ENCODE measurements at regions not wholly inside any gene's neighbourhood (a gene's known extent, or its start where the extent isn't known, plus 50 kb on each side); places are given as distances from the start of the nearest gene placed in this dataset.

- TF ChIP-seq, protein P1, sequence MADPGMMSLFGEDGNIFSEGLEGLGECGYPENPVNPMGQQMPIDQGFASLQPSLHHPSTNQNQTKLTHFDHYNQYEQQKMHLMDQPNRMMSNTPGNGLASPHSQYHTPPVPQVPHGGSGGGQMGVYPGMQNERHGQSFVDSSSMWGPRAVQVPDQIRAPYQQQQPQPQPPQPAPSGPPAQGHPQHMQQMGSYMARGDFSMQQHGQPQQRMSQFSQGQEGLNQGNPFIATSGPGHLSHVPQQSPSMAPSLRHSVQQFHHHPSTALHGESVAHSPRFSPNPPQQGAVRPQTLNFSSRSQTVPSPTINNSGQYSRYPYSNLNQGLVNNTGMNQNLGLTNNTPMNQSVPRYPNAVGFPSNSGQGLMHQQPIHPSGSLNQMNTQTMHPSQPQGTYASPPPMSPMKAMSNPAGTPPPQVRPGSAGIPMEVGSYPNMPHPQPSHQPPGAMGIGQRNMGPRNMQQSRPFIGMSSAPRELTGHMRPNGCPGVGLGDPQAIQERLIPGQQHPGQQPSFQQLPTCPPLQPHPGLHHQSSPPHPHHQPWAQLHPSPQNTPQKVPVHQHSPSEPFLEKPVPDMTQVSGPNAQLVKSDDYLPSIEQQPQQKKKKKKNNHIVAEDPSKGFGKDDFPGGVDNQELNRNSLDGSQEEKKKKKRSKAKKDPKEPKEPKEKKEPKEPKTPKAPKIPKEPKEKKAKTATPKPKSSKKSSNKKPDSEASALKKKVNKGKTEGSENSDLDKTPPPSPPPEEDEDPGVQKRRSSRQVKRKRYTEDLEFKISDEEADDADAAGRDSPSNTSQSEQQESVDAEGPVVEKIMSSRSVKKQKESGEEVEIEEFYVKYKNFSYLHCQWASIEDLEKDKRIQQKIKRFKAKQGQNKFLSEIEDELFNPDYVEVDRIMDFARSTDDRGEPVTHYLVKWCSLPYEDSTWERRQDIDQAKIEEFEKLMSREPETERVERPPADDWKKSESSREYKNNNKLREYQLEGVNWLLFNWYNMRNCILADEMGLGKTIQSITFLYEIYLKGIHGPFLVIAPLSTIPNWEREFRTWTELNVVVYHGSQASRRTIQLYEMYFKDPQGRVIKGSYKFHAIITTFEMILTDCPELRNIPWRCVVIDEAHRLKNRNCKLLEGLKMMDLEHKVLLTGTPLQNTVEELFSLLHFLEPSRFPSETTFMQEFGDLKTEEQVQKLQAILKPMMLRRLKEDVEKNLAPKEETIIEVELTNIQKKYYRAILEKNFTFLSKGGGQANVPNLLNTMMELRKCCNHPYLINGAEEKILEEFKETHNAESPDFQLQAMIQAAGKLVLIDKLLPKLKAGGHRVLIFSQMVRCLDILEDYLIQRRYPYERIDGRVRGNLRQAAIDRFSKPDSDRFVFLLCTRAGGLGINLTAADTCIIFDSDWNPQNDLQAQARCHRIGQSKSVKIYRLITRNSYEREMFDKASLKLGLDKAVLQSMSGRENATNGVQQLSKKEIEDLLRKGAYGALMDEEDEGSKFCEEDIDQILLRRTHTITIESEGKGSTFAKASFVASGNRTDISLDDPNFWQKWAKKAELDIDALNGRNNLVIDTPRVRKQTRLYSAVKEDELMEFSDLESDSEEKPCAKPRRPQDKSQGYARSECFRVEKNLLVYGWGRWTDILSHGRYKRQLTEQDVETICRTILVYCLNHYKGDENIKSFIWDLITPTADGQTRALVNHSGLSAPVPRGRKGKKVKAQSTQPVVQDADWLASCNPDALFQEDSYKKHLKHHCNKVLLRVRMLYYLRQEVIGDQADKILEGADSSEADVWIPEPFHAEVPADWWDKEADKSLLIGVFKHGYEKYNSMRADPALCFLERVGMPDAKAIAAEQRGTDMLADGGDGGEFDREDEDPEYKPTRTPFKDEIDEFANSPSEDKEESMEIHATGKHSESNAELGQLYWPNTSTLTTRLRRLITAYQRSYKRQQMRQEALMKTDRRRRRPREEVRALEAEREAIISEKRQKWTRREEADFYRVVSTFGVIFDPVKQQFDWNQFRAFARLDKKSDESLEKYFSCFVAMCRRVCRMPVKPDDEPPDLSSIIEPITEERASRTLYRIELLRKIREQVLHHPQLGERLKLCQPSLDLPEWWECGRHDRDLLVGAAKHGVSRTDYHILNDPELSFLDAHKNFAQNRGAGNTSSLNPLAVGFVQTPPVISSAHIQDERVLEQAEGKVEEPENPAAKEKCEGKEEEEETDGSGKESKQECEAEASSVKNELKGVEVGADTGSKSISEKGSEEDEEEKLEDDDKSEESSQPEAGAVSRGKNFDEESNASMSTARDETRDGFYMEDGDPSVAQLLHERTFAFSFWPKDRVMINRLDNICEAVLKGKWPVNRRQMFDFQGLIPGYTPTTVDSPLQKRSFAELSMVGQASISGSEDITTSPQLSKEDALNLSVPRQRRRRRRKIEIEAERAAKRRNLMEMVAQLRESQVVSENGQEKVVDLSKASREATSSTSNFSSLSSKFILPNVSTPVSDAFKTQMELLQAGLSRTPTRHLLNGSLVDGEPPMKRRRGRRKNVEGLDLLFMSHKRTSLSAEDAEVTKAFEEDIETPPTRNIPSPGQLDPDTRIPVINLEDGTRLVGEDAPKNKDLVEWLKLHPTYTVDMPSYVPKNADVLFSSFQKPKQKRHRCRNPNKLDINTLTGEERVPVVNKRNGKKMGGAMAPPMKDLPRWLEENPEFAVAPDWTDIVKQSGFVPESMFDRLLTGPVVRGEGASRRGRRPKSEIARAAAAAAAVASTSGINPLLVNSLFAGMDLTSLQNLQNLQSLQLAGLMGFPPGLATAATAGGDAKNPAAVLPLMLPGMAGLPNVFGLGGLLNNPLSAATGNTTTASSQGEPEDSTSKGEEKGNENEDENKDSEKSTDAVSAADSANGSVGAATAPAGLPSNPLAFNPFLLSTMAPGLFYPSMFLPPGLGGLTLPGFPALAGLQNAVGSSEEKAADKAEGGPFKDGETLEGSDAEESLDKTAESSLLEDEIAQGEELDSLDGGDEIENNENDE (IDR thresholded peaks at IDR 0.05; ENCODE audit: insufficient replicate concordance, low read length): no peak
- TF ChIP-seq CHD1 (IDR thresholded peaks at IDR 0.05; ENCODE audit: low read depth, low read length): no peak
- TF ChIP-seq SP2 (IDR thresholded peaks at IDR 0.05; ENCODE audit: low read length): no peak
- TF ChIP-seq POLR2A (IDR thresholded peaks at IDR 0.05; ENCODE audit: control extremely low read depth in 1 of 2, low read depth in 2 of 2, low read length in 2 of 2): no peak
- no peak for TF ChIP-seq CBX5 (IDR thresholded peaks at IDR 0.05; ENCODE audit: low read depth, low read length)
- no peak for TF ChIP-seq YY1 (IDR thresholded peaks at IDR 0.05; ENCODE audit: low read depth, low read length)
- TF ChIP-seq SIRT6 (IDR thresholded peaks at IDR 0.05; ENCODE audit: low read length): no peak
- TF ChIP-seq, protein P2, sequence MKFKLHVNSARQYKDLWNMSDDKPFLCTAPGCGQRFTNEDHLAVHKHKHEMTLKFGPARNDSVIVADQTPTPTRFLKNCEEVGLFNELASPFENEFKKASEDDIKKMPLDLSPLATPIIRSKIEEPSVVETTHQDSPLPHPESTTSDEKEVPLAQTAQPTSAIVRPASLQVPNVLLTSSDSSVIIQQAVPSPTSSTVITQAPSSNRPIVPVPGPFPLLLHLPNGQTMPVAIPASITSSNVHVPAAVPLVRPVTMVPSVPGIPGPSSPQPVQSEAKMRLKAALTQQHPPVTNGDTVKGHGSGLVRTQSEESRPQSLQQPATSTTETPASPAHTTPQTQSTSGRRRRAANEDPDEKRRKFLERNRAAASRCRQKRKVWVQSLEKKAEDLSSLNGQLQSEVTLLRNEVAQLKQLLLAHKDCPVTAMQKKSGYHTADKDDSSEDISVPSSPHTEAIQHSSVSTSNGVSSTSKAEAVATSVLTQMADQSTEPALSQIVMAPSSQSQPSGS (IDR thresholded peaks at IDR 0.05; ENCODE audit: low read length): no peak
- no peak for TF ChIP-seq KDM5A (IDR thresholded peaks at IDR 0.05; ENCODE audit: low read length)
- no peak for TF ChIP-seq HDAC2 (IDR thresholded peaks at IDR 0.05; ENCODE audit: borderline replicate concordance in 1 of 2, low read depth in 2 of 2, low read length in 2 of 2)
- TF ChIP-seq SP1 (IDR thresholded peaks at IDR 0.05; ENCODE audit: low read depth, low read length): no peak
These were observed 201.9 kb upstream of the MAP3K7 start (continued) for GRCh38 chr6:90788781-90789180.

All from H1 (cell line).